HCEC 1CT (cell line): ENCODE measurements at regions not wholly inside any gene's neighbourhood (a gene's known extent, or its start where the extent isn't known, plus 50 kb on each side); places are given as distances from the start of the nearest gene placed in this dataset.
"Not testable (repeated sequence)": the region's sequence is repeated elsewhere in the genome, so short reads cannot be mapped to it uniquely, and the experiment has no call there.

Experiments used
- DNase-seq: peaks from one replicate; pipeline ENCODE4 v3.0.0-alpha.2; 2017

GRCh38 chr11:38842991-38843390 is 2245.0 kb upstream of the RAG2 start:
- no peak for DNase-seq

DNA sequence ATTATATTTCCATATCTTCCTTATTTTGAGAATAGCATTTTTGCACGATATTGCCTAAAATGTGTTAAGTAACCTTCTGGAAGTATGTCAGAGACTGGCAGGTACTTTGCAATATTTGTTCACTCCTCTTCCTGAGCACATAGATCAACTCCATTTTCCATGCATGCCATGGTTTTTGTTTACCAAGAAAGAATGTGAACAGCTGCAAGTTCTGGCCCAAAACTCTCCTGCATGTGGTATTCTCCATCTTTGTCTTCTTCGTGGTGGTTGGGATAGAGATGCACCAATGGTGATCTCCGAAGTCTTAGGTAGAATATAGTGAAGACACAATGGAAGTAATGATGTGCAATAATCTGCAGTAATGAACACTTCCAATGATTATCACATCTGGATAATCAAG is 2241.0 kb upstream of the RAG2 start:
- no peak for DNase-seq

GRCh38 chr11:38835966-38836365 is 2237.9 kb upstream of the RAG2 start:
- no peak for DNase-seq

DNA sequence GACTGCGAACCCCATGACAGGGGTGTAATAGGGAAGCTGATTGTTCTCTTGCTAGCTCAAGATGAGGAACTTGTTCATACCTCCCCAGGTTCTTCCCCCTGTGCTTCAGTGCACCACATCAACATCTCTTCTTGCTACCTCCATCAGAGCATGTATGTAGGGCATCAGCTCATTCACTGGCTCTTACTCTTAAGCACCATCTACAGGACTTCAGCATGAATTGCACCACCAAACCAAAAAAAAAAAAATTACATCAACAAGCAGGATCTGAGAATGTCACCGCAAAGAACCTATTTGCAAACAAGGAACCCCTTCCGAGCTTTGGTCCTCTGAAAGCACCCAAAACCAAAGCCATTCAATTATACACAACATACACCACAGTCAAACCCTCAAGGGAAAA is 2226.5 kb upstream of the RAG2 start:
- no peak for DNase-seq

GRCh38 chr11:38821786-38822185 is 2223.8 kb upstream of the RAG2 start:
- not testable (repeated sequence) for DNase-seq

DNA sequence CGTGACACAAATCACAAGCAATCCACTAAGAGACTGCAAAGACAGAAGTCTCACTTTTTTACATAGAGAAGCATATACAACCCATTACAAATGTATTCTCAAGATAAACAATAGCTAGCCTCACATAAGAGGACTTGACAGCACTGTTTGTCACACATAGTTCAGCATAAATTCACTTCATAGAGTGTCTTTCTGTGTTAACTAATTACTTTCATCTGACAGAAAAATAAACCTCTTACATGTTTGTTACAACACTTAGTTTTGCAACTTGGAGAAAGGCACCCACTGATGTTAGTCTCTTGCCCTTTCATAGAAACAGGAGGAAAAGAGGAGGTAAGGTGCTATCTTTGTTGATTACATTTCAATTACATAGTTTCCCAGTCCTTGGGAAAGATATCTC is 2221.9 kb upstream of the RAG2 start:
- no peak for DNase-seq

- no peak for DNase-seq
These were observed 2220.7 kb upstream of the RAG2 start for GRCh38 chr11:38818720-38819119.

DNA sequence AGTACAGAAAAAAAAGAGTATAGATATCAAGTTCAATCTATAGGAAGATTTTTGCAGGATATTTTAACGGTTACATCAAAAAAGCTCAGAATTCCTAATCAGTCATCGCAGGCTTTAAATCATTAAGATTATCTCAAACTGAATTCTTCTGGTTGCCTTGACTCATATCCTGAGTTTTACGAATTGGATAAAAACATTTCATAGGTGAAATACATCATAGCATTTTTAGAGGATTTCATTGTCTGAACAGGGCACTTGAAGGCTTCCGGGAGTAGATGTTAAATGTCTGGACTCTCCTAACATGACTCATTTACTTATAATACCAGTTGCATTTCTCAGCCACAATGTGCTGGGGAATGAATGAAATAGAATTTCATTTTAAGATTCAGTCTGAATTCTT is 2216.6 kb upstream of the RAG2 start:
- no peak for DNase-seq

DNA sequence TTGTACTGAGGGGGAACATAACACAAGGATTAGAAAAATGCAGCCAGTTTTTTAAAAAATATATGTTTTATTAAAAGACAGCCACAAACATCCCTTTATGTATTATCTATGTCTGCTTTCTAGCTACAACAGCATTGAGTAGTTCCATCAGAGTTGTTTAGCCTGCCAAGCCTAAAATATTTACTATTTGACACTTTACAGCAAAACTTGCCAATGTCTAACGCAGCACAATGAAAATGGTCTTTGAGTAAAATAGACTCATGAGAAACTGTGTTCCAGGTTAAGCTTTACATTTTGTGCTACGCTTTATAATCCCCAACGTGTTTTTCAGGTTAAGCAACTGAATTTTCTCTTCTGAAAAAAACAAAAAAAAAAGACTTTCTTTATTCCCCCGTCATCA is 2211.5 kb upstream of the RAG2 start:
- DNase-seq: no peak

GRCh38 chr11:38796281-38796680 is 2198.2 kb upstream of the RAG2 start:
- no peak for DNase-seq

DNA sequence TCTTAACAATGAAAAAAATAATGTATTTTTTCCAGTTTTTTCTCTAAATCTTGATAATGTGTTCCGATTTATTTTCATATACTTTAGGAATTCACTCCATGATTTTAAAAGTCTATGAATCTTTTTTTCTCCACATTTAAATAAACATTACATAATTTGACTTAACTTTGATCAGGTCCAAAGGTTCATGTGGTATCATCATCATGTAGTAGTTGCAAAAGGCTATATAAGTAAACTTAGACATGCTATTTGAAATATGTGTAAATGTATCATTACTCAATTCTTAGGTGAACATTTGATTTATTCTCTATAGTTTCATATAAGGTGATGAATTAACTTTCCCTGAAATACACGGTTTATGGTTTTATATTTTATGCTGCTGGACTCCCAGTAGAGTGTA is 2197.0 kb upstream of the RAG2 start:
- DNase-seq: no peak

DNA sequence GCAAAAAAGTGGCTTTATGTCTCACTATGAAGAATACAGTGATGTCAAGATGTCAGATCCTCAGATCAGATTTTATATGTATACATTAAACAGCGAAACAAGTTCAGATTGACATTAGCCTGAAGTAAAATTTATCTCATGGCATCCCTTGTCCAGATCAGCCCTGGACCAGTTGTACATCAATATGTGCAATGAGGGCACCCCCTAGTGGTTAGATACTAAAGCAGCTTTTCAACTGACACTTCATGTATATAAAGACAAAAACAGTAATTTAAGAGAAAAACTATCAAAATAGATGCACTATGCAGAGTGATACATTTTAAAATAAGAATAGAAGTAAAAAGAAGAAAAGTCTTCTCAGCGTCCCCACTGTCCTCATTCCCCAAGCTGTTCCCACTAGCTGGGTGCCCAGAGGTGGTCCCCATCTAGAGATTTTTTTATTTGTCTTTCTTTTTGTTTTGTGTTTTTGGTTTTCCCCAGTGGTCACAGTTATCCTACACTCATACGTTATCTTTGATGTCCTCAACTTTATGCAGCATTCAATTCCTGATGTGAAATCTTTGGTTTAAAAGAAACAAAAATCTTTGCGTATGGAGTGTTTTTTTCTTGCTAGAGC is 2193.4 kb upstream of the RAG2 start:
- peak; percentile 33 for DNase-seq

DNA sequence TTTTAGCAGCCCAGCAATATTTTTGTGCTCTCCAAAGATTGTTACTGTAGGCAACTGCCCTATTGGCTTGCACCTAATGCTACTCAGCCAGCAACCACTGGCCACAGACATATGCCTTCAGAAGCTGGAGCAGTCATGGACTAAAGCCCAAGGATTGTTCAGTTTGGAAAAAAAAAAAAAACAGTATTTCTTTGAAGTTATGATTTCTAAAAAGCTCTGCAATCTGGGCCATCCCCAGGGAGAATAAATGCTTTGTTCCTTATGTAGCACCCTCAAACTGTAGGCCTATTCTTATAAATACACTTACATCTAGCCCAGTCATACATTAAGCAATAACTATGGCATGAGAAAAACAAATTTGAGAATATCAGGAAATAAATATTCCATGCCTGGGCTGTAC is 2190.5 kb upstream of the RAG2 start:
- DNase-seq: no peak

DNA sequence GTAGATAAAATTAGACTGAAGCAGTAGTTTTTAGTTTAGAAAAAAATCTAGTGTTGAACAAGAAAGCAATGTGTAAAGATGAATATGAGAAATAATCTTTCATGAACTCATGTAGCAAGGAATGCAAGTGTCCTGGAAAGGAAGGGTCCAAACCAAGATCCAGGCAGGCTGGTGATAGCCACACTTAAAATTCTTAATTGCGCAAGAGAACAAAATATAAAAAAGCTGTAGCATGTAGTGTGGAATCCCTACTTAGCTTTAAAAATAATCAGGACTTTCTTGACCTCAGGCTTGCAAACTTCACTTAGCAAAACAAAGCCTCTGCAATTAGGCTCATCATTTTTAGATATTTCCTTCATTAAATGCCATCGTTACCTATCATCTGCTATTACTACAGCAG is 2186.1 kb upstream of the RAG2 start:
- DNase-seq: no peak

DNA sequence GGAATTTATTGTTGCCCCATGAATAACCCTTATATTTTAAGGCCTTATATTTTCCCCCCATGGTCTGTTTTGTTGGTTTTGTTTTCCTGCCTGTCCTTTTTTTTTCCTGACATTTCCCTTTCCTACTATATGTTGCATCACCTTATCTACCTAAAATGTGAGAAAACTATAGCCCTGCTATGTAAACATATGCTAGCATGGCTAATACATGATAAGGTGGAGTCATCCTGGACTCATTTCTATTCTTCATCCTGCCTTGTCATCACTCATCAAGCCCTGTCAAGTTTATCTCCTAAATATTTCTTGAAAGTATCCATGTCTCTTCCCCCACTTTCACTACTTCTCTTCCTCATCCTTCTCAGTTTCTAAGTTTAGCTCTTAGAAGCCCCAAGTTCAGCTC is 2168.8 kb upstream of the RAG2 start:
- no peak for DNase-seq

DNA sequence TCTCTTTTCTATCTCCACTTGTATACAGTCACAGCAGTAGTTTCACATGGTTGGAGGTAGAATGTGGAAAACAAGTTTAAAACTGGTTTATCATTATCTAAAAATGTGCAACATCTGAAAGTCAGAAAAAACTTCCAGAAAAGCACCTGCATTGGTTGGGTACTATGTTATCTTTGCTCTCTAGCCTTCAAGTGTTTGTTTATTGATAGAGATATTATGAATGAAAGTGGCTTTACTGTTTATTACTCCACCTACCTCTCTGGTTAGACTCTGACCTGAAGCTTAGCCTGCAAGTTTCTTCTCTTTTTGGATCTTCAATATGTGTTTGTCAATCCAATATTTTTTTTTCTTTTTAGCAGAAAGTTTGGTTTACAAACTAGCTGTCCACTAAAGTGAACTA is 2161.4 kb upstream of the RAG2 start:
- DNase-seq: no peak

DNA sequence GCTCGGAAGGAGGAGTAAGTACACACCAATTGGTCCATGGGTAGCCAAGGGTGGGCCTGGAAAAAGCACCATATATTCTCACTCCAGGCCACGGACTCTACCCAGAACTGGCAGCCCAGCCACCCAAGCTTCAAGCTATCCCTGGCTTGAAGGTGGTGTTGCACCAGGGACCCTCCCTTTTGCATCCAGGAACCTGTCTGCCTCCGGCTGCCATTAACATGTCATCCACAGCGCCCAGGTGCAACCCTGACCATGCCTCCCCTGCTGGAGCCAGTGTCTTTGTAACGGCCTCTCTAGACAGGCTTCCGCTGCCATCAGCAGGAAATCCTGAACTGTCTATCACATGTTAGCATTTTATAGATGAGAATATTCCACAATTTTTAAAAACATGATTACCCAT is 2158.5 kb upstream of the RAG2 start:
- DNase-seq: no peak

- DNase-seq: no peak
These were observed 2153.4 kb upstream of the RAG2 start for GRCh38 chr11:38751421-38751820.

DNA sequence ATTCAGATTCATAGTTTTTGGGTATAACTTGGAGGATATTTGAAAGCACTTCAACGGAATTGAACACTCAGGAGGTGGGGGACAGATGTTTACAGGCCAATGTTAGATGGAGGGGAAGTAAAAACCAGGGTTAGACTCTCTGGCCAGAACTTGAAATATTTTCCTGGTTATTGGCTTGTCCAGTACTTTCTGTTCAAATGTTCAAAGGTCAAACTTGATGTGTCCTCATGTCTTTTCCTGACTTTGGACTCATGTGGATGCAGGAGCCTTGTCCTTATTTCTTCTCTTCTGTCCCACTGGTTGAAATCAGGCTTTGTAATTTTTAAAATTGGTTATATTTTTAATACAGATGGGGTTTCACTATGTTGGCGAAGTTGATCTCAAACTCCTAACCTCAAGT is 2148.5 kb upstream of the RAG2 start:
- not testable (repeated sequence) for DNase-seq

GRCh38 chr11:38723361-38723760 is 2125.3 kb upstream of the RAG2 start:
- no peak for DNase-seq

GRCh38 chr11:38721586-38722315 is 2123.7 kb upstream of the RAG2 start:
- no peak for DNase-seq

GRCh38 chr11:38718659-38719058 is 2120.6 kb upstream of the RAG2 start:
- no peak for DNase-seq

DNA sequence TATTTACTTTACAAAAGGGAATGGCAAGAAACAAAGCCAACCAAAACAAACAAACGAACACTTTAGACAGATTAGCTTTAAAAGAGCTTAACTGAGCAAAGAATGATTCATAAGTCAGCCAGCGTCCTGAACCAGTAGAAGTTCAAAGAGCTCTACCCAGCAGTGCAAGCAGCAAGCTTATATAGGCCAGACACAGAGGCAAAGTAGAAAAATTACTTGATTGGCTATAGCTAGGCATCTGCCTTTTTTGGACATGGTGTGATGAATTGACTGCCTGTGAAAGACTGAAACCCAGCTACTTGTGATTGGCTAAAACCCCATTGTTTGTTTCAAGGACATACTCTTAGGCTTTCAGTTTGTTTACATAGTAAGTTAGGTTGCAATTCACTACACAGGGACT is 2120.0 kb upstream of the RAG2 start:
- DNase-seq: no peak

GRCh38 chr11:38711110-38711509 is 2113.1 kb upstream of the RAG2 start:
- no peak for DNase-seq

DNA sequence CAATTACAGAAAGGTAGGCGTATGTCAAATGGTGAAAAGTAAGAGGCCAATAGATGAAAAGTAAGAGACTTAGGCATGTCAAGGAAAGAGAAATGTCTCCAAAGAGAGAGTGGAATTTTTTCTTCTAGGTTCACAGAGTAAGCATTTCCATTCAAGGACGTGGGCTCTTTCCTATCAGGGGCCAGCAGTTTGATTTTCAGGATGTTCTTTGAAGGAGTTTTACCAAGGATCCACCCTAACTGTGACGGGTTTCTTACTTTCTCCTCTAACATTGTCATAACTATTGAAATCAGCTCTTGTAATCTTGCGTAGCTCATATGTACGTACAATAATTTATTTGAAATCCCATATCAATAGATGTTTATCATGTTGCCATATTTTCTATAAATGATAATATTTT is 2112.2 kb upstream of the RAG2 start:
- DNase-seq: no peak
